ENCODE measurements at regions not wholly inside any gene's neighbourhood (a gene's known extent, or its start where the extent isn't known, plus 50 kb on each side); places are given as distances from the start of the nearest gene placed in this dataset.
"Not testable (repeated sequence)": the region's sequence is repeated elsewhere in the genome, so short reads cannot be mapped to it uniquely, and the experiment has no call there.

DNA sequence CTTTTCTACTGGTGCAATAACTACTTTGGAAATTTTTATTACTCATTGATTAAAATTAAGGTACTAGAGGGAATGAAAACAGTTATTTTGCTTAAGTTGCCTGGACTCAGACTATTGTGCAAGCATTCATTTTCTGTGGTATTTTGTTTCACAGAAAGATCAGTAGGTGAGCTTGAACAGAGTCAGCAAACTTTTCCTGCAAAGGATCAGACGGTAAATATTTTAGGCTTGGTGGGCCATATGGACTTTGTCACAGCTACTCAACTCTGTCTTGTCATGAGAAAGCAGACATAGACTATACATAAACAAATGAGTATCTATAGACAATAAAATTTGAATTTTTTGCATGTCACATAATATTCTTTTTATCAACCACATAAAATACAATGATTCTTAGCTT, 1036.4 kb downstream of the NR2F1-AS1 start:
- intact Hi-C loops (cut with DNase I): no loop called here
- H3K4me1 ChIP-seq: no peaks in the 10 kb centered on the region
- DNase-seq: no peak
- H3K36me3 ChIP-seq: no peaks in the 10 kb centered on the region
- TF ChIP-seq CTCF (IDR thresholded peaks at IDR 0.05) (no peak), POLR2A (IDR thresholded peaks at IDR 0.05) (no peak)
- no peaks in the 10 kb centered on the region for H3K27me3 ChIP-seq
- H3K4me3 ChIP-seq: no peak overlapping the region
- 50% methylated on average over 1 of the region's 1 CpG for WGBS (ENCODE audit: insufficient coverage, low coverage, low lambda C conversion rate, missing lambda C conversion rate)
- no peaks in the 10 kb centered on the region for H3K9me3 ChIP-seq
- ATAC-seq: no peak
- no peak overlapping the region for H3K27ac ChIP-seq

GRCh38 chr5:92544036-92544435, 1037.0 kb downstream of the NR2F1-AS1 start:
- Histone ChIP-seq H3K4me3 (no peak overlapping the region), H3K9me3 (no peaks in the 10 kb centered on the region), H3K27ac (no peak overlapping the region), H3K27me3 (no peaks in the 10 kb centered on the region), H3K36me3 (no peaks in the 10 kb centered on the region), H3K4me1 (no peaks in the 10 kb centered on the region)
- TF ChIP-seq POLR2A (IDR thresholded peaks at IDR 0.05): no peak
- TF ChIP-seq CTCF (IDR thresholded peaks at IDR 0.05): no peak
- intact Hi-C loops (cut with DNase I): no loop called here
- no peak for DNase-seq
- WGBS (ENCODE audit: insufficient coverage, low coverage, low lambda C conversion rate, missing lambda C conversion rate): 65% methylated on average over 3 of the region's 3 CpGs
- ATAC-seq: no peak

DNA sequence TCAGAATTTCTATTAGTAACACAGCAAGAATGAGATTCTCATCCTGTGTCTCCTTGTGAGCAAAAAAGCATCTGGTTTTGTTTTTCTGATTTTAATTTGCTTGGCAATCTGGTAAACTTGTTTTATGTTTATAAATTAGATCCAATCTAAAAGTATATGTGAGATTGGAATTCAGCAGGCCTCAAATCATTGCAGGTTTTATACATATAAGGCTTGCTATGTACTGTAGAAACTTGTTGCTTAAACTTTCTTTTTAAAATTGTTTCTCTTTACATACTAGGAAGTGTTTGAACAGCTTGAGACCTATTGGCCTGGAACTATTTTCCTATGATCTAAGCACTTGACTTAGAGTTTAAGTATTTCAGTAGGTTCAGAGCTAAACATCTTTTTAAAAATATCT, 1037.8 kb downstream of the NR2F1-AS1 start:
- DNase-seq (no peak), ATAC-seq (no peak)
- H3K27me3 ChIP-seq: no peaks in the 10 kb centered on the region
- no peaks in the 10 kb centered on the region for H3K4me1 ChIP-seq
- intact Hi-C loops (cut with DNase I): no loop called here
- TF ChIP-seq CTCF (IDR thresholded peaks at IDR 0.05) (no peak), POLR2A (IDR thresholded peaks at IDR 0.05) (no peak)
- no peak overlapping the region for H3K27ac ChIP-seq
- no peak overlapping the region for H3K4me3 ChIP-seq
- no peaks in the 10 kb centered on the region for H3K9me3 ChIP-seq
- H3K36me3 ChIP-seq: no peaks in the 10 kb centered on the region

DNA sequence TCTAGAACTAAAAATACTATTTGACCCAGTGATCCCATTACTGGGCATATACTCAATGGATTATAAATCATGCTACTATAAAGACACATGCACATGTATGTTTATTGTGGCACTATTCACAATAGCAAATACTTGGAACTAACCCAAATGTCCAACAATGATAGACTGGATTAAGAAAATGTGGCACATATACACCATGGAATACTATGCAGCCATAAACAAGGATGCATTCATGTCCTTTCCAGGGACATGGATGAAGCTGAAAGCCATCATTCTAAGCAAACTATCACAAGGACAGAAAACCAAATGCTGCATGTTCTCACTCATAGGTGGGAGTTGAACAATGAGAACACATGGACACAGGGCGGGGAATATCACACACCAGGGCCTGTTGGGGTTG, 1039.0 kb downstream of the NR2F1-AS1 start:
- H3K9me3 ChIP-seq; H3K4me3 ChIP-seq; DNase-seq; ATAC-seq; H3K36me3 ChIP-seq; H3K4me1 ChIP-seq; H3K27me3 ChIP-seq; H3K27ac ChIP-seq; intact Hi-C loops (cut with DNase I): not testable (repeated sequence)
- WGBS (ENCODE audit: insufficient coverage, low coverage, low lambda C conversion rate, missing lambda C conversion rate): 83% methylated on average over 1 of the region's 1 CpG

- DNase-seq: no peak
Measured at GRCh38 chr5:92527311-92528078, 1053.5 kb downstream of the NR2F1-AS1 start.

More at GRCh38 chr5:92527311-92528078, 1053.5 kb downstream of the NR2F1-AS1 start:
- no peaks in the 10 kb centered on the region for H3K36me3 ChIP-seq
- no peaks in the 10 kb centered on the region for H3K27me3 ChIP-seq
- intact Hi-C loops (cut with DNase I): no loop called here
- TF ChIP-seq CTCF (IDR thresholded peaks at IDR 0.05) (no peak), POLR2A (IDR thresholded peaks at IDR 0.05) (no peak)
- WGBS (ENCODE audit: insufficient coverage, low coverage, low lambda C conversion rate, missing lambda C conversion rate): 72% methylated on average over 4 of the region's 4 CpGs
- no peaks in the 10 kb centered on the region for H3K9me3 ChIP-seq
- H3K4me1 ChIP-seq: no peaks in the 10 kb centered on the region
- no peak overlapping the region for H3K27ac ChIP-seq
- ATAC-seq: no peak
- no peak overlapping the region for H3K4me3 ChIP-seq
